Erythroblast (primary cell): ENCODE measurements at regions not wholly inside any gene's neighbourhood (a gene's known extent, or its start where the extent isn't known, plus 50 kb on each side); places are given as distances from the start of the nearest gene placed in this dataset.

Experiments used
- GATA1 ChIP-seq: IDR thresholded peaks from 2 replicates; pipeline ENCODE4 v1.6.1; 2011; ENCODE audit warnings: low read depth, mild to moderate bottlenecking, control low read depth, low read length, moderate library complexity
- POLR2A ChIP-seq: IDR thresholded peaks from 2 replicates; pipeline ENCODE4 v1.6.1; 2011; ENCODE audit warnings: mild to moderate bottlenecking, low read length

DNA sequence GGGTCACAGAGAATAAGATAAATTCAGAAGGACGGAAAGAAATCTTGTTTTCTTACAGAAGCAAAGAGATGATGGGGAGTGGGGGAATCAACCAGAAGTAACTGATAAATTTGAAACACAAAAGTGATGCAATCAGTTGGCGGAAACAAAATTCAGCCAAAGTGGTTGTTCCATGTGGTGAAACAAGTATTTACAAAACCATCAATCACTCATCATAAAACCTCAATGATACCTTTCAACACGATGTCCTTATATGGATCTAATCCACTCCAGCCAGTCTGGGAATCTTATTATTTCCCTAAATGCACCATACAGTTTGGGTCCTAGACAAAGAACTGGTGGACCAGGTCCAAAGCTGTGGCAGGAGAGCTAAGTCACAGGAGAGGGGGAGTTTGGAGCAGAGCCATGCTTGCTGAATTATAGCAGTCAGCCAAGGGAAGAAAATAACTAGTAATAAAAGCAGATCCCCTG lies 303.8 kb upstream of the LRRC7 start:
- TF ChIP-seq POLR2A, result no peak
- no peak for TF ChIP-seq GATA1
